Activated naive CD4-positive, alpha-beta T cell treated with anti-CD3 and anti-CD28 coated beads, Interleukin-2, amount 10 ng/mL, durations not matched to agents 7 days and 5 days (primary cell): ENCODE measurements at regions not wholly inside any gene's neighbourhood (a gene's known extent, or its start where the extent isn't known, plus 50 kb on each side); places are given as distances from the start of the nearest gene placed in this dataset.
"Not testable (repeated sequence)": the region's sequence is repeated elsewhere in the genome, so short reads cannot be mapped to it uniquely, and the experiment has no call there.

Experiments used
- CTCF ChIA-PET: fragments of 350-600 bp; sonication (Branson Sonifier 250); formaldehyde crosslinking; loops from one replicate; lab custom pipeline; 2021; ENCODE audit warnings: antibody characterized with exemption; lab: Charles Lee
- DNase-seq: peaks from one replicate; pipeline ENCODE4 v3.0.0-alpha.2; 2020
- H3K27ac Mint-ChIP-seq: one replicate; pipeline ENCODE4 v1.8.0; 2021; ENCODE audit warnings: mild to moderate bottlenecking, moderate library complexity, mixed read lengths
- H3K27me3 Mint-ChIP-seq: one replicate; pipeline ENCODE4 v1.8.0; 2021; ENCODE audit warnings: mild to moderate bottlenecking, mixed read lengths
- H3K36me3 Mint-ChIP-seq: one replicate; pipeline ENCODE4 v1.8.0; 2021; ENCODE audit warnings: mixed read lengths
- H3K4me1 Mint-ChIP-seq: one replicate; pipeline ENCODE4 v1.8.0; 2021; ENCODE audit warnings: mixed read lengths
- H3K4me3 Mint-ChIP-seq: one replicate; pipeline ENCODE4 v1.8.0; 2021; ENCODE audit warnings: mild to moderate bottlenecking, moderate library complexity, mixed read lengths
- H3K9me3 Mint-ChIP-seq: one replicate; pipeline ENCODE4 v1.8.0; 2021; ENCODE audit warnings: mixed read lengths

GRCh38 chr4:135921081-135921480, 1611.2 kb downstream of the PCDH18 start:
- DNase-seq: no peak
- H3K9me3 Mint-ChIP-seq: peaks cover 5% of the 10 kb centered on the region
- H3K4me3 Mint-ChIP-seq: no peak overlapping the region
- H3K27ac Mint-ChIP-seq: no peak overlapping the region
- H3K27me3 Mint-ChIP-seq: no peaks in the 10 kb centered on the region
- H3K4me1 Mint-ChIP-seq: no peaks in the 10 kb centered on the region
- CTCF ChIA-PET: no interaction called here
- no peaks in the 10 kb centered on the region for H3K36me3 Mint-ChIP-seq

GRCh38 chr4:135917011-135917410, 1615.3 kb downstream of the PCDH18 start:
- CTCF ChIA-PET: no interaction called here
- no peak for DNase-seq
- no peak overlapping the region for H3K4me3 Mint-ChIP-seq
- H3K27ac Mint-ChIP-seq: no peak overlapping the region
- H3K36me3 Mint-ChIP-seq: no peaks in the 10 kb centered on the region
- H3K9me3 Mint-ChIP-seq: no peaks in the 10 kb centered on the region
- H3K27me3 Mint-ChIP-seq: no peaks in the 10 kb centered on the region
- no peaks in the 10 kb centered on the region for H3K4me1 Mint-ChIP-seq

- DNase-seq: no peak
- Mint-ChIP-seq H3K9me3 (peaks cover 7% of the 10 kb centered on the region), H3K4me3 (no peak overlapping the region), H3K27me3 (no peaks in the 10 kb centered on the region), H3K36me3 (no peaks in the 10 kb centered on the region), H3K27ac (no peak overlapping the region), H3K4me1 (no peaks in the 10 kb centered on the region)
- CTCF ChIA-PET: no interaction called here
Observed at GRCh38 chr4:135900956-135901355, 1631.3 kb downstream of the PCDH18 start.

GRCh38 chr4:135864304-135864703, 1662.7 kb upstream of the PABPC4L start:
- H3K36me3 Mint-ChIP-seq, H3K27me3 Mint-ChIP-seq, H3K4me3 Mint-ChIP-seq, H3K27ac Mint-ChIP-seq, H3K9me3 Mint-ChIP-seq, H3K4me1 Mint-ChIP-seq, CTCF ChIA-PET, DNase-seq: not testable (repeated sequence)

- DNase-seq: no peak
- CTCF ChIA-PET: no interaction called here
- H3K4me3 Mint-ChIP-seq: no peak overlapping the region
- no peak overlapping the region for H3K27ac Mint-ChIP-seq
- H3K4me1 Mint-ChIP-seq: no peaks in the 10 kb centered on the region
- peaks cover 4% of the 10 kb centered on the region for H3K9me3 Mint-ChIP-seq
- no peaks in the 10 kb centered on the region for H3K36me3 Mint-ChIP-seq
- H3K27me3 Mint-ChIP-seq: no peaks in the 10 kb centered on the region
Observed at GRCh38 chr4:135840781-135841180, 1639.2 kb upstream of the PABPC4L start.

- no peak overlapping the region for H3K4me3 Mint-ChIP-seq
- no peak overlapping the region for H3K27ac Mint-ChIP-seq
- H3K36me3 Mint-ChIP-seq: no peaks in the 10 kb centered on the region
- CTCF ChIA-PET: no interaction called here
- no peak for DNase-seq
- peaks cover 2% of the 10 kb centered on the region for H3K9me3 Mint-ChIP-seq
- no peaks in the 10 kb centered on the region for H3K4me1 Mint-ChIP-seq
- no peaks in the 10 kb centered on the region for H3K27me3 Mint-ChIP-seq
Observed at GRCh38 chr4:135839712-135840111, 1638.1 kb upstream of the PABPC4L start.

GRCh38 chr4:135838889-135839288, 1637.3 kb upstream of the PABPC4L start:
- no peaks in the 10 kb centered on the region for H3K27me3 Mint-ChIP-seq
- CTCF ChIA-PET: no interaction called here
- H3K36me3 Mint-ChIP-seq: no peaks in the 10 kb centered on the region
- H3K27ac Mint-ChIP-seq: no peak overlapping the region
- H3K4me3 Mint-ChIP-seq: no peak overlapping the region
- no peak for DNase-seq
- no peaks in the 10 kb centered on the region for H3K4me1 Mint-ChIP-seq
- H3K9me3 Mint-ChIP-seq: peaks cover 2% of the 10 kb centered on the region

GRCh38 chr4:135834471-135834870, 1632.9 kb upstream of the PABPC4L start:
- CTCF ChIA-PET: no interaction called here
- no peaks in the 10 kb centered on the region for H3K27me3 Mint-ChIP-seq

GRCh38 chr4:135833529-135833928, 1631.9 kb upstream of the PABPC4L start:
- no peak for DNase-seq
- Mint-ChIP-seq H3K4me1 (no peaks in the 10 kb centered on the region), H3K4me3 (no peak overlapping the region), H3K27me3 (no peaks in the 10 kb centered on the region), H3K27ac (no peak overlapping the region), H3K36me3 (no peaks in the 10 kb centered on the region), H3K9me3 (peaks cover 2% of the 10 kb centered on the region)
- CTCF ChIA-PET: no interaction called here

More at GRCh38 chr4:135834471-135834870, 1632.9 kb upstream of the PABPC4L start:
- Mint-ChIP-seq H3K4me3 (no peak overlapping the region), H3K27ac (no peak overlapping the region), H3K9me3 (peaks cover 2% of the 10 kb centered on the region), H3K4me1 (no peaks in the 10 kb centered on the region), H3K36me3 (no peaks in the 10 kb centered on the region)
- no peak for DNase-seq

- peaks cover 4% of the 10 kb centered on the region for H3K9me3 Mint-ChIP-seq
- H3K27ac Mint-ChIP-seq: no peak overlapping the region
- H3K4me1 Mint-ChIP-seq: no peaks in the 10 kb centered on the region
- H3K36me3 Mint-ChIP-seq: no peaks in the 10 kb centered on the region
- no peaks in the 10 kb centered on the region for H3K27me3 Mint-ChIP-seq
- DNase-seq: no peak
- CTCF ChIA-PET: no interaction called here
- no peak overlapping the region for H3K4me3 Mint-ChIP-seq
Observed at GRCh38 chr4:135824759-135825296, 1623.2 kb upstream of the PABPC4L start.

- Mint-ChIP-seq H3K9me3 (no peaks in the 10 kb centered on the region), H3K4me1 (no peaks in the 10 kb centered on the region), H3K27ac (no peak overlapping the region), H3K27me3 (no peaks in the 10 kb centered on the region), H3K36me3 (no peaks in the 10 kb centered on the region), H3K4me3 (no peak overlapping the region)
- CTCF ChIA-PET: no interaction called here
- DNase-seq: no peak
Observed at GRCh38 chr4:135804785-135805184, 1603.2 kb upstream of the PABPC4L start.

- no peak overlapping the region for H3K27ac Mint-ChIP-seq
- peaks cover 2% of the 10 kb centered on the region for H3K9me3 Mint-ChIP-seq
- H3K4me3 Mint-ChIP-seq: no peak overlapping the region
- no peak for DNase-seq
- no peaks in the 10 kb centered on the region for H3K36me3 Mint-ChIP-seq
- CTCF ChIA-PET: no interaction called here
- H3K4me1 Mint-ChIP-seq: no peaks in the 10 kb centered on the region
- H3K27me3 Mint-ChIP-seq: no peaks in the 10 kb centered on the region
Observed at GRCh38 chr4:135777361-135777760, 1575.8 kb upstream of the PABPC4L start.

GRCh38 chr4:135775909-135776308, 1574.3 kb upstream of the PABPC4L start:
- Mint-ChIP-seq H3K4me1 (no peaks in the 10 kb centered on the region), H3K9me3 (peaks cover 5% of the 10 kb centered on the region), H3K36me3 (no peaks in the 10 kb centered on the region), H3K27ac (no peak overlapping the region), H3K4me3 (no peak overlapping the region), H3K27me3 (no peaks in the 10 kb centered on the region)
- CTCF ChIA-PET: no interaction called here
- no peak for DNase-seq

- Mint-ChIP-seq H3K27ac (no peak overlapping the region), H3K36me3 (no peaks in the 10 kb centered on the region), H3K4me3 (no peak overlapping the region), H3K27me3 (no peaks in the 10 kb centered on the region), H3K9me3 (peaks cover 9% of the 10 kb centered on the region), H3K4me1 (no peaks in the 10 kb centered on the region)
- CTCF ChIA-PET: no interaction called here
- DNase-seq: no peak
Observed at GRCh38 chr4:135770505-135770904, 1568.9 kb upstream of the PABPC4L start.

- CTCF ChIA-PET: no interaction called here
- peaks cover 7% of the 10 kb centered on the region for H3K9me3 Mint-ChIP-seq
Observed at GRCh38 chr4:135744928-135745327, 1543.3 kb upstream of the PABPC4L start.

GRCh38 chr4:135741583-135741982, 1540.0 kb upstream of the PABPC4L start:
- Mint-ChIP-seq H3K4me3 (no peak overlapping the region), H3K9me3 (peaks cover 7% of the 10 kb centered on the region), H3K27ac (no peak overlapping the region), H3K4me1 (no peaks in the 10 kb centered on the region), H3K36me3 (no peaks in the 10 kb centered on the region), H3K27me3 (no peaks in the 10 kb centered on the region)
- CTCF ChIA-PET: no interaction called here
- DNase-seq: no peak

More at GRCh38 chr4:135744928-135745327, 1543.3 kb upstream of the PABPC4L start:
- Mint-ChIP-seq H3K4me1 (no peaks in the 10 kb centered on the region), H3K36me3 (no peaks in the 10 kb centered on the region), H3K27me3 (no peaks in the 10 kb centered on the region), H3K27ac (no peak overlapping the region), H3K4me3 (no peak overlapping the region)
- DNase-seq: no peak
